GM21423 (cell line): ENCODE measurements at regions not wholly inside any gene's neighbourhood (a gene's known extent, or its start where the extent isn't known, plus 50 kb on each side); places are given as distances from the start of the nearest gene placed in this dataset.

Source experiments
- ATAC-seq: cut with Tn5 transposase; IDR thresholded peaks from one replicate; pipeline ENCODE4 v1.9.1; 2021; ENCODE audit warnings: mild to moderate bottlenecking, moderate library complexity; ENCODE audit not compliant: unreplicated experiment

- no peak for ATAC-seq
Measured at GRCh38 chr11:122355968-122356367, 240.0 kb upstream of the BLID start.

- ATAC-seq = no peak
Measured at GRCh38 chr11:122354025-122354697, 238.1 kb upstream of the BLID start.

- no peak for ATAC-seq
Measured at GRCh38 chr11:122353561-122353960, 237.5 kb upstream of the BLID start.

- no peak for ATAC-seq
Measured at GRCh38 chr11:122348659-122349409, 232.8 kb upstream of the BLID start.

GRCh38 chr11:122346006-122346405, 230.0 kb upstream of the BLID start:
- ATAC-seq = no peak

- no peak for ATAC-seq
Measured at GRCh38 chr11:122345586-122345985, 229.6 kb upstream of the BLID start.

- no peak for ATAC-seq
Measured at GRCh38 chr11:122344215-122344614, 228.2 kb upstream of the BLID start.

- no peak for ATAC-seq
Measured at GRCh38 chr11:122343210-122343609, 227.2 kb upstream of the BLID start.

GRCh38 chr11:122342089-122342744, 226.2 kb upstream of the BLID start:
- no peak for ATAC-seq

- ATAC-seq = no peak
Measured at GRCh38 chr11:122341477-122341876, 225.5 kb upstream of the BLID start.

GRCh38 chr11:122340607-122341290, 224.7 kb upstream of the BLID start:
- ATAC-seq = no peak

- ATAC-seq = no peak
Measured at GRCh38 chr11:122339436-122340060, 223.5 kb upstream of the BLID start.

- ATAC-seq = no peak
Measured at GRCh38 chr11:122337704-122338103, 221.7 kb upstream of the BLID start.

- ATAC-seq = no peak
Measured at GRCh38 chr11:122337241-122337640, 221.2 kb upstream of the BLID start.

GRCh38 chr11:122336706-122337105, 220.7 kb upstream of the BLID start:
- no peak for ATAC-seq

- no peak for ATAC-seq
Measured at GRCh38 chr11:122334546-122335339, 218.7 kb upstream of the BLID start.

- no peak for ATAC-seq
Measured at GRCh38 chr11:122333467-122333866, 217.5 kb upstream of the BLID start.

GRCh38 chr11:122331079-122331478, 215.1 kb upstream of the BLID start:
- no peak for ATAC-seq

- ATAC-seq = no peak
Measured at GRCh38 chr11:122330279-122330965, 214.4 kb upstream of the BLID start.

- no peak for ATAC-seq
Measured at GRCh38 chr11:122327528-122327927, 211.5 kb upstream of the BLID start.
